ENCODE measurements at regions not wholly inside any gene's neighbourhood (a gene's known extent, or its start where the extent isn't known, plus 50 kb on each side); places are given as distances from the start of the nearest gene placed in this dataset.

DNA sequence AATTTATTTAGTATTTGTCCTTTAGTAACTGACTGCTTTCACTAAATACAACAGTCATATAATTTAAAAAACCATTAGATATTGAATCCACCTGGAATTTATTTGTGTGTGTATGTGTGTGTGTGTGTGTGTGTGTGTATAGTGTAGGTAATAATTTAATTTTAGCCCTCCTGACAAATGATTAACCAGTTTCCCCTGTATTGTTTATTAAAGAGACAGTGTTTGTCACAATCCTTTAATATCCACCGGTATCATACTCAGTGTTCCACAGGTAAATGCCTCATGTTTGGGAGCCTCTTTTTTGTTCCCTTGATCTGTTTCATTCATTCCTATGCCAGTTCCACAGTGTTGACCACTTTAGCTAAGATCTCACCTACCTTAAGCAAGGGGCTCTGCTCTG is 134.6 kb upstream of the IRX3 start:
- TF ChIP-seq POLR2A (IDR thresholded peaks at IDR 0.05) (no peak), EP300 (IDR thresholded peaks at IDR 0.05) (no peak)
- TF ChIP-seq, protein P1, sequence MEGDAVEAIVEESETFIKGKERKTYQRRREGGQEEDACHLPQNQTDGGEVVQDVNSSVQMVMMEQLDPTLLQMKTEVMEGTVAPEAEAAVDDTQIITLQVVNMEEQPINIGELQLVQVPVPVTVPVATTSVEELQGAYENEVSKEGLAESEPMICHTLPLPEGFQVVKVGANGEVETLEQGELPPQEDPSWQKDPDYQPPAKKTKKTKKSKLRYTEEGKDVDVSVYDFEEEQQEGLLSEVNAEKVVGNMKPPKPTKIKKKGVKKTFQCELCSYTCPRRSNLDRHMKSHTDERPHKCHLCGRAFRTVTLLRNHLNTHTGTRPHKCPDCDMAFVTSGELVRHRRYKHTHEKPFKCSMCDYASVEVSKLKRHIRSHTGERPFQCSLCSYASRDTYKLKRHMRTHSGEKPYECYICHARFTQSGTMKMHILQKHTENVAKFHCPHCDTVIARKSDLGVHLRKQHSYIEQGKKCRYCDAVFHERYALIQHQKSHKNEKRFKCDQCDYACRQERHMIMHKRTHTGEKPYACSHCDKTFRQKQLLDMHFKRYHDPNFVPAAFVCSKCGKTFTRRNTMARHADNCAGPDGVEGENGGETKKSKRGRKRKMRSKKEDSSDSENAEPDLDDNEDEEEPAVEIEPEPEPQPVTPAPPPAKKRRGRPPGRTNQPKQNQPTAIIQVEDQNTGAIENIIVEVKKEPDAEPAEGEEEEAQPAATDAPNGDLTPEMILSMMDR (IDR thresholded peaks at IDR 0.05) = no peak

Measured in suprapubic skin (tissue), 3 donors.